CD4-positive, CD25-positive, alpha-beta regulatory T cell (primary cell): ENCODE measurements at regions not wholly inside any gene's neighbourhood (a gene's known extent, or its start where the extent isn't known, plus 50 kb on each side); places are given as distances from the start of the nearest gene placed in this dataset.
"Not testable (repeated sequence)": the region's sequence is repeated elsewhere in the genome, so short reads cannot be mapped to it uniquely, and the experiment has no call there.

Experiments used
- ATAC-seq, 2 donors: fragments of 150-1000 bp; cut with Tn5 transposase; one replicate each; pipeline ENCODE4 v1.10.0; 2021; ENCODE audit warnings: low read depth in 2 of 2, moderate number of reproducible peaks in 2 of 2, moderate library complexity in 1 of 2
- DNase-seq, 3 donors: peaks; one replicate each; pipeline versions ENCODE4 v3.0.0 to v3.0.0-alpha.2; 2012 to 2022; ENCODE audit warnings: mixed read lengths in 1 of 3
- H3K27ac ChIP-seq: one replicate; pipeline ENCODE4 v1.7.0; 2013; ENCODE audit warnings: mild to moderate bottlenecking, low read length; ENCODE audit not compliant: insufficient read depth, poor library complexity, severe bottlenecking
- H3K27me3 ChIP-seq: one replicate; pipeline ENCODE4 v1.7.0; 2013; ENCODE audit warnings: low read length; ENCODE audit not compliant: control insufficient read depth, insufficient read depth
- H3K36me3 ChIP-seq: one replicate; pipeline ENCODE4 v1.7.0; 2013; ENCODE audit warnings: mild to moderate bottlenecking, low read length, moderate library complexity; ENCODE audit not compliant: control insufficient read depth, insufficient read depth
- H3K4me1 ChIP-seq: 2 replicates; pipeline ENCODE4 v1.7.0; 2013; ENCODE audit warnings: mild to moderate bottlenecking, low read length; ENCODE audit not compliant: insufficient read depth, control insufficient read depth, poor library complexity, severe bottlenecking
- H3K4me3 ChIP-seq: one replicate; pipeline ENCODE4 v1.7.0; 2013; ENCODE audit warnings: low read depth, mild to moderate bottlenecking, low read length, moderate library complexity
- H3K9me3 ChIP-seq, 2 experiments: 1 replicate in 1 of 2; 2 replicates in 1 of 2; pipeline ENCODE4 v1.7.0; 2013; ENCODE audit warnings: low read length in 2 of 2, mild to moderate bottlenecking in 1 of 2, moderate library complexity in 1 of 2; ENCODE audit not compliant: control insufficient read depth in 2 of 2
- H3K27ac Mint-ChIP-seq, 3 donors: one replicate each; pipeline ENCODE4 v1.8.0; 2020 to 2022; ENCODE audit warnings: mild to moderate bottlenecking in 3 of 3, mixed read lengths in 3 of 3, moderate library complexity in 2 of 3
- H3K27me3 Mint-ChIP-seq: one replicate; pipeline ENCODE4 v1.8.0; 2022; ENCODE audit warnings: mild to moderate bottlenecking, mixed read lengths
- H3K36me3 Mint-ChIP-seq: one replicate; pipeline ENCODE4 v1.8.0; 2020; ENCODE audit warnings: mixed read lengths
- H3K4me1 Mint-ChIP-seq, 4 donors: one replicate each; pipeline ENCODE4 v1.8.0; 2020 to 2022; ENCODE audit warnings: mixed read lengths in 4 of 4, mild to moderate bottlenecking in 1 of 4
- H3K4me3 Mint-ChIP-seq, 4 donors: one replicate each; pipeline ENCODE4 v1.8.0; 2020 to 2022; ENCODE audit warnings: mild to moderate bottlenecking in 4 of 4, mixed read lengths in 4 of 4, moderate library complexity in 3 of 4
- H3K9me3 Mint-ChIP-seq, 7 donors: one replicate each; pipeline ENCODE4 v1.8.0; 2020 to 2022; ENCODE audit warnings: mixed read lengths in 7 of 7, mild to moderate bottlenecking in 3 of 7, moderate library complexity in 2 of 7

DNA sequence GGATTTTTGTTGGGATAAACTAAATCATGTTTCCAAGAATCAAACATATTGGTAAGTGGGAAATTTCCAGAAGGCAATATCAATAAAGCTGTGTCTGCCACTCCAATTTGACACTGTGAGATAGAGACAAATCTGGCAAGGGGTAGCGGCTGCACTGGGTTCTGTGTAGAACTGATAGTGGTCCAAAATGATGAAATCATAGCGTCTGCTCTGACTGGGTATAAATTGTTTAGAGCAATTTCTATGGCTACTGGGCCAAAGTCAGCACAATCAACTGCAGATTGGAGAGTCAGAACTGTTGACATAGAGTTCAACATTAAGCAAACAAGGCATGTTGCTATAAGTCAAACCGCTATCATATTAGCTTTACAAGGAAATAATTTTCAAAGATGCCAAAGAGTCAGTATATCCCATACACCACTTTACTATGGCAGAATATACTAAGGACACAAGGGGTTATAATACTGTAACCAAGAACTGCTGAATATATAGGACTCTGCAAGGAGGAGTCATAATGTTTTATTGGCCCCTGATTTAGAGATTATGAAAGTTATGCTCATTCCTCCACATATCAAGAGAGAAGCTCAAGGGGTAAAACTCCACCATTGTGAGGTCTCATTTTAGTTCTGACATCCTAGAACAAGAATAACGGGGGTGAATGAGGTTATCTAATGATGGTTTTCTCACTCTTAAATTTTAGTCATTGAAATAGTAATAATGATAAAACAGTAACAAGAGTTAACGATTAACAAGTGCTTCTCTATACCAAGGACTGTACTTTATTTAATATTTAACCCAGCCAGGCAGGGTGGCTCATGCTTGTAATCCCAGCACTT lies 309.7 kb upstream of the GADL1 start:
- Mint-ChIP-seq H3K27ac (no peak overlapping the region), H3K36me3 (no peaks in the 10 kb centered on the region), H3K4me3 (no peak overlapping the region), H3K4me1 (peaks cover 0 to under 1% (median 0%) of the 10 kb centered on the region in 4 donors), H3K9me3 (peaks cover 0 to 3% (median 1%) of the 10 kb centered on the region in 7 donors), H3K27me3 (peaks cover 5% of the 10 kb centered on the region)
- Histone ChIP-seq H3K4me1 (no peaks in the 10 kb centered on the region), H3K27ac (no peak overlapping the region), H3K27me3 (no peaks in the 10 kb centered on the region), H3K9me3 (no peaks in the 10 kb centered on the region), H3K4me3 (no peak overlapping the region), H3K36me3 (no peaks in the 10 kb centered on the region)
- no peak for DNase-seq
- no peak for ATAC-seq

DNA sequence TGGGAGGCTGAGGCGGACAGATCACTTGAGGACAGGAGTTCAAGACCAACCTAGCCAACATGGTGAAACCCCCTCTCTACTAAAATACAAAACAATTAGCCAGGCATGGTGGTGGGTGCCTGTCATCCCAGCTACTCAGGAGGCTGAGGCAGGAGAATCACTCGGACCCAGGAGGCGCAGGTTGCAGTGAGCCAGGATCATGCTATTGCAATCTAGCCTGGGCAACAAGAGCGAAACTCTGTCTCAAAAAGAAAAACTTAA lies 310.3 kb upstream of the GADL1 start:
- not testable (repeated sequence) for H3K27me3 ChIP-seq, H3K27me3 Mint-ChIP-seq, H3K4me1 ChIP-seq, H3K4me3 Mint-ChIP-seq, H3K9me3 ChIP-seq, H3K36me3 ChIP-seq, H3K4me3 ChIP-seq, H3K9me3 Mint-ChIP-seq, H3K27ac ChIP-seq, H3K36me3 Mint-ChIP-seq, ATAC-seq, H3K27ac Mint-ChIP-seq, DNase-seq, H3K4me1 Mint-ChIP-seq

DNA sequence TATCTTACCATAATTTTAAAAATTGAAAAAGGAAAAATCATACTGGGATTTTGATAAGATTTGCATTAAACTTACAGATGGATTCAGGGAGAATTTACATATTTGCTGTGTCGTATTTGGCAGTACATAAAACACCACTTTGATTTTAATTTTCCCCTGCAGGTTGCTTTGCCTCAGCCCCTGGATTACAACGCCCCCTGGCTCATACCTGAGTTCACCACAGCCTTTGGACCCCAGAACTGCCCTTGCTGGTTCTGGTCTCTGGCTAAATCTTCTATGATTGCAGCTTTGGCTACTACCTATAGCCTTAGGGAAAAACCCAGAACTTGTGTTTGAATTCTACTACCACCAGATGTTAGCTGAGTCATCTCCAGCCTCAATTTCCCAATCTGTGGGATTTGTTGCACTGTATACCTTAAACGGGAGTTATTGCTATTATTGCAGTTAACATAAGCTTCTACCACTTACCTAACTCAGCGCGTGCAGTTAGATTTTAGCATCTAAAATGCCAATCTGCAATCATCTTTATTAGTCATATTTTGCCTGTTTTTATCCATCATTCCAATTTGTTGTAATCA lies 315.7 kb upstream of the GADL1 start:
- peaks cover 34% of the 10 kb centered on the region for H3K4me1 ChIP-seq
- no peak overlapping the region for H3K27ac Mint-ChIP-seq
- no peaks in the 10 kb centered on the region for H3K36me3 ChIP-seq

DNA sequence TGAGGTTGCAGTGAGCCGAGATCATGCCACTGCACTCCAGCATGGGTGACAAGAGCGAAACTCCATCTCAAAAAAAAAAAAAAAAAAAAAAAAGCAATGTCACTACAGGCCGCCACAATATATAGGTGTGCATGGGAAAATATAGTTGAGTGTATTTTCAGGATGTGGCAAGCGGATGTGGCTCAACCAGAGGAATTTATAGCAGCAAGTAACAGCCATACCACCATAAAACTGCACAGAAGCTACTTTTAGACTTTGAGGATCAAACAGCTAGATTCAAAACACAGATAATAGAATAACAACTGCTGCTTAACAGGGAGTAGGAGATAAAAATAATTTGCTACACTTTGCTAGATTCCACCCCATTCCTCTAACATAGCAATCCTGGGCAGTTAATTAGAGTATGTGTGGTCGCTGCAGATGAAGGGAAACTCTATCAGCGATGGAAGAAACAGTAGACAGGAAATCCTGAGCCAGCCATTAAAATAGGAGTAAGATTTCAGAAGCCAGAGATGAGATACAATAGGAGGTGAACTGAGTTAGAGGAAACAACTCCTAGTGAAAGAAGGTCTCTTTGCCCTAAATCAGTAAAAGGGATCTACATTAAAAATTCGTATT lies 318.7 kb upstream of the STT3B start:
- peak; percentile 26 to 65 for ATAC-seq
- no peaks in the 10 kb centered on the region for H3K9me3 ChIP-seq
- no peaks in the 10 kb centered on the region for H3K36me3 Mint-ChIP-seq
- H3K27me3 ChIP-seq = no peaks in the 10 kb centered on the region
- peak overlapping the region; percentile 37 to 78 (median 64) for H3K4me3 Mint-ChIP-seq
- peaks cover 0 to 4% (median 0%) of the 10 kb centered on the region in 7 donors for H3K9me3 Mint-ChIP-seq
- H3K27ac Mint-ChIP-seq = peak overlapping the region in 1 of 3 donors; percentile 67
- H3K4me3 ChIP-seq = peak overlapping the region; percentile 49
- no peaks in the 10 kb centered on the region for H3K27me3 Mint-ChIP-seq
- H3K27ac ChIP-seq = no peak overlapping the region
- DNase-seq = peak in 2 of 3 donors; percentile 64 to 85
- H3K4me1 ChIP-seq = peaks cover 34% of the 10 kb centered on the region
- no peaks in the 10 kb centered on the region for H3K36me3 ChIP-seq
- H3K4me1 Mint-ChIP-seq = peaks cover 26 to 78% (median 69%) of the 10 kb centered on the region in 4 donors

More for the DNA sequence above, 315.7 kb upstream of the GADL1 start:
- H3K4me3 ChIP-seq = no peak overlapping the region
- Mint-ChIP-seq H3K27me3 (peaks cover 5% of the 10 kb centered on the region), H3K9me3 (peaks cover 0 to 4% (median 0%) of the 10 kb centered on the region in 7 donors), H3K4me3 (no peak overlapping the region), H3K4me1 (peaks cover 14 to 44% (median 40%) of the 10 kb centered on the region in 4 donors), H3K36me3 (no peaks in the 10 kb centered on the region)
- no peaks in the 10 kb centered on the region for H3K9me3 ChIP-seq
- DNase-seq (no peak), ATAC-seq (no peak)
- H3K27ac ChIP-seq = no peak overlapping the region
- H3K27me3 ChIP-seq = no peaks in the 10 kb centered on the region

DNA sequence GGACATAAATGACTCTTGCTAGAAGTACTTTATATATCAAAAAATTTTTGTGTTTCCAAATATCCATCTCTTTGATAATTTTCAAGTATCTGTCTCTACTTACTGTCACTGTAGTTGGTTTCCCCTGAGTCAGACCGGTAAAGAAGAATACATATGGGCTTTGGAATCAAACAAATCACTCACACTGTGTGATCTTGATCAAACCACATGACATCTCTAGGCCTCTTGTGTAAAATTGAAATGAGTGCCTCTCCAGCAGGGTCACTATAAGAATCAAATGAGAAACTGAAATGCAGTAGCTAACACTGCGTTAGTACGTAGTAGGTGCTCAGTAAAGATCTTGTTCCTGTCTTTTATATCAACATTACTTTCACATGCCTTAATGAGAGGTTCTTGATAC lies 314.6 kb upstream of the STT3B start:
- H3K9me3 ChIP-seq = no peaks in the 10 kb centered on the region
- ATAC-seq (no peak), DNase-seq (no peak)
- no peak overlapping the region for H3K27ac Mint-ChIP-seq
- peaks cover 0 to 12% (median 2%) of the 10 kb centered on the region in 7 donors for H3K9me3 Mint-ChIP-seq
- no peaks in the 10 kb centered on the region for H3K36me3 ChIP-seq
- peaks cover 46 to 91% (median 80%) of the 10 kb centered on the region in 4 donors for H3K4me1 Mint-ChIP-seq
- H3K27me3 ChIP-seq = no peaks in the 10 kb centered on the region
- no peaks in the 10 kb centered on the region for H3K36me3 Mint-ChIP-seq
- H3K27ac ChIP-seq = no peak overlapping the region
- peaks cover 43% of the 10 kb centered on the region for H3K4me1 ChIP-seq
- no peaks in the 10 kb centered on the region for H3K27me3 Mint-ChIP-seq
- H3K4me3 ChIP-seq = no peak overlapping the region
- no peak overlapping the region for H3K4me3 Mint-ChIP-seq

DNA sequence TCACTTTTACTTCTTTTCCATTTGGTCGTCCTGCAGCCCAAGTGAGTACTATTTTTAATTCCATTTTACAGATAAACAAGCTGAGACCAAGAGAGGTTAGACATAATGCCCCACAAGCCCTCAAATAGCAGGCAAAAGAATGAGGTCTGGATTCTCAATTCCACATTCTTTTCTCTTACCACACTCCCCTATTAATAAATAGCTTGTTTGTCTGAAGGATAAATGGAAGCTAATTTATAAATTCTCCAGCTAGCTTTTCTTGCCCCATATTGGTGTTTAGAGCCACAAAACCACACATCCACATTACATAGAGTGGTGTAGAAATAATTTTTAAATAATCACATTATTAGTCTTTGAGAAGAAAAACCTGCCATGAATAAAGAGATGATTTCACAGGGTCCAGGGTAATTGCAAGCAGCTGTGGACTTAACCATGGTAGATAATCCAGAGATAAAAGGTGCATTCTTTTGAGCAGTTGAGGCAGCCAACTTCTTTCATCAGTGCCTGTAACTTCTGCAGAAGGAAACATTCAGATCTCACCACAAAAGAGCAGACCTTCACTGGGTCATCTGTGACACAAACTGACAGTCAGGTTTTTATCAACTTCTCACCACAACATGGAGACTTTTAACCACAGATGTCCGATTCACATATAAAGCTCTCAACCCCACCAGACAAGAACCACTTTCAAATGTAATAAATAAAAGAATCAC lies 313.4 kb upstream of the STT3B start:
- Mint-ChIP-seq H3K27ac (peak overlapping the region; percentile 37 to 83 (median 52)), H3K4me1 (peaks cover 36 to 90% (median 75%) of the 10 kb centered on the region in 4 donors), H3K27me3 (no peaks in the 10 kb centered on the region), H3K36me3 (no peaks in the 10 kb centered on the region), H3K4me3 (peak overlapping the region in 1 of 4 donors; percentile 33), H3K9me3 (peaks cover 0 to 8% (median 2%) of the 10 kb centered on the region in 7 donors)
- H3K4me3 ChIP-seq = no peak overlapping the region
- no peaks in the 10 kb centered on the region for H3K36me3 ChIP-seq
- H3K27ac ChIP-seq = no peak overlapping the region
- no peaks in the 10 kb centered on the region for H3K27me3 ChIP-seq
- no peak for ATAC-seq
- peaks cover 39% of the 10 kb centered on the region for H3K4me1 ChIP-seq
- no peak for DNase-seq
- no peaks in the 10 kb centered on the region for H3K9me3 ChIP-seq

DNA sequence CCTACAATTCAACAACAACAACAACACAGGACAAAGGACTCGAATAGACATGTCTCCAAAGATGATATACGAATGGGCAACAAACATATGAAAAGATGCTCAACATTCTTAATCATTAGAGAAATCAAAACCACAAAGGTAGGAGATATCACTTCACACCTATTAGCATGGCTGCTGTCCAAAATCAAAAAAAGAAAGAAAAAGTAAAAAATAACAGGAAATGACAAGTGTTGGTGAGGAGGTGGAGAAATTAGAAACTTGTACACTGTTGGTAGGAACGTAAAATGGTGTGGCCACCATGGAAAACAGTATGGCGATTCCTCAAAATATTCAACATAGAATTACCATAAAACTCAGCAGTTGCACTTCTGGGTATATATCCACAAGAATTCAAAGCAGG lies 312.3 kb upstream of the STT3B start:
- H3K36me3 Mint-ChIP-seq = no peaks in the 10 kb centered on the region
- H3K27me3 ChIP-seq = no peaks in the 10 kb centered on the region
- peak in 2 of 3 donors; percentile 23 to 41 for DNase-seq
- no peak overlapping the region for H3K4me3 ChIP-seq
- no peak for ATAC-seq
- H3K4me3 Mint-ChIP-seq = peak overlapping the region in 3 of 4 donors; percentile 6 to 68 (median 29)
- H3K36me3 ChIP-seq = no peaks in the 10 kb centered on the region
- peaks cover 36 to 89% (median 65%) of the 10 kb centered on the region in 4 donors for H3K4me1 Mint-ChIP-seq
- H3K27me3 Mint-ChIP-seq = no peaks in the 10 kb centered on the region
- H3K9me3 ChIP-seq = no peaks in the 10 kb centered on the region
- peak overlapping the region in 2 of 3 donors; percentile 45 to 74 for H3K27ac Mint-ChIP-seq
- H3K4me1 ChIP-seq = peaks cover 38% of the 10 kb centered on the region
- no peak overlapping the region for H3K27ac ChIP-seq
- peaks cover 0 to 8% (median 2%) of the 10 kb centered on the region in 7 donors for H3K9me3 Mint-ChIP-seq
